HCT116 (cell line): ENCODE measurements at regions not wholly inside any gene's neighbourhood (a gene's known extent, or its start where the extent isn't known, plus 50 kb on each side); places are given as distances from the start of the nearest gene placed in this dataset.

Source experiments
- ATAC-seq: fragments of 200-7000 bp; cut with Tn5 transposase; 2 replicates; pipeline ENCODE4 v1.9.1; 2020; ENCODE audit warnings: mild to moderate bottlenecking, moderate library complexity
- BruUV-seq: library from RNA; stranded (reverse); fragments of 400-500 nt; replicated peaks from 2 replicates; lab custom pipeline; 2021; lab: Mats Ljungman, UMichigan
- CTCF ChIA-PET: fragments of 300-600 bp; sonication (Branson Sonifier 250); formaldehyde crosslinking; loops from one replicate; lab custom pipeline; 2021; ENCODE audit warnings: antibody characterized with exemption; lab: Charles Lee
- POLR2A ChIA-PET: fragments of 300-600, 350-600 bp; sonication (Branson Sonifier 250); formaldehyde crosslinking; loops from one replicate; lab custom pipeline; 2021; ENCODE audit warnings: antibody characterized with exemption; lab: Charles Lee
- RAD21 ChIA-PET, 2 experiments: fragments of 300-600 bp; sonication (Branson Sonifier 250); formaldehyde crosslinking; loops; one replicate each; lab custom pipeline; 2023; ENCODE audit warnings: low total read pairs in 2 of 2; ENCODE audit not compliant: uncharacterized antibody in 2 of 2, unreplicated experiment in 2 of 2, low non-redundant PET in 1 of 2; lab: Charles Lee
- DNase-seq: peaks from one replicate; pipeline ENCODE4 v3.0.0-alpha.2; 2010; ENCODE audit warnings: low read depth, low spot score
- H2AFZ ChIP-seq: fragments of 200-600 bp; shearing (Covaris generic), sonication (generic); 2 replicates; pipeline ENCODE4 v1.6.1; 2017; ENCODE audit warnings: low read depth, mixed run types, mixed read lengths, antibody characterized with exemption, low read length; ENCODE audit not compliant: poor library complexity, severe bottlenecking
- H3K27ac ChIP-seq: 2 replicates; pipeline ENCODE4 v1.5.1; 2012; ENCODE audit warnings: low read depth, low read length
- H3K27me3 ChIP-seq: fragments of 200-600 bp; sonication (generic); 2 replicates; pipeline ENCODE4 v1.6.1; 2016; ENCODE audit warnings: mixed run types, low read length, mixed read lengths; ENCODE audit not compliant: insufficient read depth
- H3K36me3 ChIP-seq, 2 experiments: fragments of 200-500 bp in 1 of 2; fragments of 200-600 bp in 1 of 2; sonication (Bioruptor generic) in 1 of 2; sonication (generic) in 1 of 2; 2 replicates each; pipeline versions ENCODE4 v1.5.1 to v1.6.1; 2014 to 2016; ENCODE audit warnings: low read length in 2 of 2, inconsistent platforms in 1 of 2, mixed read lengths in 1 of 2, mixed run types in 1 of 2; ENCODE audit not compliant: insufficient read depth in 2 of 2, control insufficient read depth in 1 of 2
- H3K4me1 ChIP-seq, 2 experiments: fragments of 200-600 bp in 1 of 2; sonication (generic) in 1 of 2; 2 replicates each; pipeline versions ENCODE4 v1.5.1 to v1.6.1; 2012 to 2017; ENCODE audit warnings: low read length in 2 of 2, inconsistent platforms in 1 of 2, mild to moderate bottlenecking in 1 of 2, mixed read lengths in 1 of 2, mixed run types in 1 of 2, moderate library complexity in 1 of 2; ENCODE audit not compliant: insufficient read depth in 2 of 2, control insufficient read depth in 1 of 2
- H3K4me2 ChIP-seq: fragments of 200-600 bp; sonication (generic); 2 replicates; pipeline ENCODE4 v1.6.1; 2017; ENCODE audit warnings: mixed run types, low read length, mixed read lengths
- H3K4me3 ChIP-seq, 2 experiments: fragments of 200-600 bp in 1 of 2; sonication (generic) in 1 of 2; replicated peaks in 1 of 2; 2 replicates each; pipeline ENCODE4 v1.5.1; 2011 to 2016; ENCODE audit warnings: low read length in 2 of 2, control low read depth in 1 of 2, low read depth in 1 of 2, mild to moderate bottlenecking in 1 of 2, mixed read lengths in 1 of 2, mixed run types in 1 of 2
- H3K79me2 ChIP-seq: fragments of 200-600 bp; sonication (generic); 2 replicates; pipeline ENCODE4 v1.6.1; 2017; ENCODE audit warnings: mild to moderate bottlenecking, mixed run types, low read length, moderate library complexity, mixed read lengths; ENCODE audit not compliant: insufficient read depth
- H3K9ac ChIP-seq: fragments of 200-600 bp; sonication (generic); 2 replicates; pipeline ENCODE4 v1.6.1; 2016; ENCODE audit warnings: low read length, mixed read lengths
- H3K9me2 ChIP-seq: fragments of 200-600 bp; sonication (generic), shearing (Covaris generic); 2 replicates; pipeline ENCODE4 v1.6.1; 2017; ENCODE audit warnings: mixed run types, mild to moderate bottlenecking, moderate library complexity; ENCODE audit not compliant: insufficient read depth
- H3K9me3 ChIP-seq, 2 experiments: fragments of 200-500 bp in 1 of 2; fragments of 200-600 bp in 1 of 2; sonication (Bioruptor generic) in 1 of 2; sonication (generic) in 1 of 2; 2 replicates each; pipeline ENCODE4 v1.6.1; 2014 to 2017; ENCODE audit warnings: low read length in 2 of 2, mixed read lengths in 2 of 2, inconsistent platforms in 1 of 2, low read depth in 1 of 2, mild to moderate bottlenecking in 1 of 2, mixed run types in 1 of 2, moderate library complexity in 1 of 2; ENCODE audit not compliant: control insufficient read depth in 1 of 2, insufficient read depth in 1 of 2
- H4K20me1 ChIP-seq: fragments of 200-600 bp; sonication (generic), shearing (Covaris generic); 2 replicates; pipeline ENCODE4 v1.6.1; 2017; ENCODE audit warnings: mixed run types, mild to moderate bottlenecking, moderate library complexity; ENCODE audit not compliant: insufficient read depth
- CEBPB ChIP-seq: IDR thresholded peaks from 2 replicates; pipeline ENCODE4 v1.6.1; 2012; ENCODE audit warnings: low read depth
- EGR1 ChIP-seq: IDR thresholded peaks from 2 replicates; pipeline ENCODE4 v1.6.1; 2012; ENCODE audit warnings: low read depth
- ELF1 ChIP-seq: IDR thresholded peaks from 2 replicates; pipeline ENCODE4 v1.6.1; 2012; ENCODE audit warnings: low read depth, borderline replicate concordance
- EZH2 ChIP-seq: fragments of 200-600 bp; sonication (generic); IDR thresholded peaks from 2 replicates; pipeline ENCODE4 v1.6.1; 2017; ENCODE audit warnings: antibody characterized with exemption, mixed run types
- EZH2phosphoT487 ChIP-seq: fragments of 200-600 bp; IDR thresholded peaks from 2 replicates; pipeline ENCODE4 v1.6.1; 2018; ENCODE audit warnings: antibody characterized with exemption, borderline replicate concordance
- JUND ChIP-seq: IDR thresholded peaks from 2 replicates; pipeline ENCODE4 v1.6.1; 2012
- RAD21 ChIP-seq: IDR thresholded peaks from 2 replicates; pipeline ENCODE4 v1.6.1; 2012; ENCODE audit warnings: low read depth, mild to moderate bottlenecking
- TCF7L2 ChIP-seq: IDR thresholded peaks from 2 replicates; pipeline ENCODE4 v1.7.0; 2011; ENCODE audit warnings: borderline replicate concordance, inconsistent platforms; ENCODE audit not compliant: insufficient read depth, insufficient read length; ENCODE audit errors: extremely low read depth
- YY1 ChIP-seq: IDR thresholded peaks from 2 replicates; pipeline ENCODE4 v1.6.1; 2011; ENCODE audit warnings: low read length, low read depth, moderate library complexity, mild to moderate bottlenecking; ENCODE audit not compliant: insufficient replicate concordance; ENCODE audit errors: extremely low read depth
- ZFX ChIP-seq: fragments of 450-650 bp; IDR thresholded peaks from 2 replicates; pipeline ENCODE4 v1.6.1; 2017
- intact Hi-C: fragments of 100-400 bp; cut with micrococcal nuclease; formaldehyde crosslinking; loops from 2 replicates; pipeline ENCODE4 v1.10.0; 2022
- TF ChIP-seq, protein P1 (sequence below): IDR thresholded peaks from 2 replicates; pipeline ENCODE4 v1.6.1; 2011; ENCODE audit warnings: mild to moderate bottlenecking, low read length, moderate library complexity; ENCODE audit not compliant: insufficient replicate concordance; ENCODE audit errors: extremely low read depth
- TF ChIP-seq, protein P2 (sequence below), 3 experiments: fragments of 200-600 bp in 1 of 3; sonication (generic) in 1 of 3; IDR thresholded peaks in 2 of 3; conservative IDR thresholded peaks in 1 of 3; 2 replicates each; pipeline ENCODE4 v1.5.1; 2012 to 2017; ENCODE audit warnings: low read depth in 2 of 3, low read length in 2 of 3, antibody characterized with exemption in 1 of 3, borderline replicate concordance in 1 of 3, control low read depth in 1 of 3, mild to moderate bottlenecking in 1 of 3, mixed read lengths in 1 of 3, mixed run types in 1 of 3, moderate library complexity in 1 of 3; ENCODE audit not compliant: insufficient read depth in 1 of 3

DNA sequence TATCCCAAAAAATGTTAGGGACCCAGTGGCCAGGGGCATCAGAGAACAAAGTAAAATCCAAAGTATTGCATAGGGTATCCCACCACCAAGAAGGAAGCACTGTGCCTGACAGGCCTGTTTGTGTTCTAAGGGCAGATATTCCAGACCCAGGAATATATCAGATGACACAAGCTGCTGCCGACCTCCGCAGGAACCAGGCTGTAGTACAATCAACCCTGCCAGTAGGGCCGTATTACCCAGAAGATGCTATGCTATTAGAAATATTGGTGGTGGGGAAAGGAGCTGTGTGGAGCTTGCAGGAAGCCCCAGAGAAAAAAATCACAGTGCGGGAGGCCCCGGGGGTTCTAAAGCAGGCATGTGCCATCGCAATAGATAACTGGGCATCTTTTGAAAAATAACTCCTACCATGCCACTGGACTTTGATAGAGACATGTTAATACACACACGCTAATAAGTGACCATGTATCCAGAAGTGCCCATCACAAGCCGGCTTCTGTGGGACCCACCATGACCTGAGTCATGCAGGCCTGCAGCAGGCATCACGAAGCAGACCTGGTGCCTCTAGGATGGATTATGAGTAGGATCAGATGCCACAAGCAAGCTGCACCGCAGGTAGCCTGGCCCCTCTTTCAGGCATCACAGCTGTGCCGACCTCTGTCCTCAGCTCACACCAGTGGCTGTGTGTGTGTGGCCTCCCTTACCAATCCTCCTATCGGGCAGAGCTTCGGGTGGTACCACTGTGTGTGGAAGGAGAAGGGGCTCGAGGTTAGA is 242.7 kb downstream of the BCL11B start:
- ChIA-PET POLR2A (no interaction called here), CTCF (no interaction called here), RAD21 (no interaction called here)
- Histone ChIP-seq H3K4me2 (no peak overlapping the region), H3K4me3 (no peak overlapping the region), H3K4me1 (peaks cover 5 to 12% of the 10 kb centered on the region in 2 experiments; a peak in 2 of 4 replicates), H3K9me3 (no peaks in the 10 kb centered on the region), H3K79me2 (no peaks in the 10 kb centered on the region), H2AFZ (no peak overlapping the region), H3K27me3 (no peaks in the 10 kb centered on the region), H3K9me2 (no peaks in the 10 kb centered on the region), H3K27ac (no peak overlapping the region), H4K20me1 (no peaks in the 10 kb centered on the region), H3K36me3 (no peaks in the 10 kb centered on the region), H3K9ac (no peak overlapping the region)
- no peak for TF ChIP-seq EZH2
- TF ChIP-seq, protein P1, sequence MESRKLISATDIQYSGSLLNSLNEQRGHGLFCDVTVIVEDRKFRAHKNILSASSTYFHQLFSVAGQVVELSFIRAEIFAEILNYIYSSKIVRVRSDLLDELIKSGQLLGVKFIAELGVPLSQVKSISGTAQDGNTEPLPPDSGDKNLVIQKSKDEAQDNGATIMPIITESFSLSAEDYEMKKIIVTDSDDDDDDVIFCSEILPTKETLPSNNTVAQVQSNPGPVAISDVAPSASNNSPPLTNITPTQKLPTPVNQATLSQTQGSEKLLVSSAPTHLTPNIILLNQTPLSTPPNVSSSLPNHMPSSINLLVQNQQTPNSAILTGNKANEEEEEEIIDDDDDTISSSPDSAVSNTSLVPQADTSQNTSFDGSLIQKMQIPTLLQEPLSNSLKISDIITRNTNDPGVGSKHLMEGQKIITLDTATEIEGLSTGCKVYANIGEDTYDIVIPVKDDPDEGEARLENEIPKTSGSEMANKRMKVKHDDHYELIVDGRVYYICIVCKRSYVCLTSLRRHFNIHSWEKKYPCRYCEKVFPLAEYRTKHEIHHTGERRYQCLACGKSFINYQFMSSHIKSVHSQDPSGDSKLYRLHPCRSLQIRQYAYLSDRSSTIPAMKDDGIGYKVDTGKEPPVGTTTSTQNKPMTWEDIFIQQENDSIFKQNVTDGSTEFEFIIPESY = no peak
- no peak for TF ChIP-seq TCF7L2
- TF ChIP-seq EGR1 = no peak
- no peak for TF ChIP-seq JUND
- TF ChIP-seq YY1 = no peak
- no peak for TF ChIP-seq ZFX
- TF ChIP-seq RAD21 = no peak
- TF ChIP-seq, protein P2, sequence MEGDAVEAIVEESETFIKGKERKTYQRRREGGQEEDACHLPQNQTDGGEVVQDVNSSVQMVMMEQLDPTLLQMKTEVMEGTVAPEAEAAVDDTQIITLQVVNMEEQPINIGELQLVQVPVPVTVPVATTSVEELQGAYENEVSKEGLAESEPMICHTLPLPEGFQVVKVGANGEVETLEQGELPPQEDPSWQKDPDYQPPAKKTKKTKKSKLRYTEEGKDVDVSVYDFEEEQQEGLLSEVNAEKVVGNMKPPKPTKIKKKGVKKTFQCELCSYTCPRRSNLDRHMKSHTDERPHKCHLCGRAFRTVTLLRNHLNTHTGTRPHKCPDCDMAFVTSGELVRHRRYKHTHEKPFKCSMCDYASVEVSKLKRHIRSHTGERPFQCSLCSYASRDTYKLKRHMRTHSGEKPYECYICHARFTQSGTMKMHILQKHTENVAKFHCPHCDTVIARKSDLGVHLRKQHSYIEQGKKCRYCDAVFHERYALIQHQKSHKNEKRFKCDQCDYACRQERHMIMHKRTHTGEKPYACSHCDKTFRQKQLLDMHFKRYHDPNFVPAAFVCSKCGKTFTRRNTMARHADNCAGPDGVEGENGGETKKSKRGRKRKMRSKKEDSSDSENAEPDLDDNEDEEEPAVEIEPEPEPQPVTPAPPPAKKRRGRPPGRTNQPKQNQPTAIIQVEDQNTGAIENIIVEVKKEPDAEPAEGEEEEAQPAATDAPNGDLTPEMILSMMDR (IDR thresholded peaks at IDR 0.05 in 2 of 3, conservative IDR thresholded peaks at IDR 0.05 in 1 of 3; ENCODE audit: borderline replicate concordance in 1 of 3, insufficient read depth in 1 of 3, low read depth in 2 of 3, low read length in 2 of 3) = no peak
- TF ChIP-seq CEBPB = no peak
- TF ChIP-seq EZH2phosphoT487 = no peak
- TF ChIP-seq ELF1 = no peak
- DNase-seq = no peak
- BruUV-seq = no TSS peak
- no peak for ATAC-seq
- intact Hi-C loops = loop anchor here (5.0 kb wide), 1 partner anchor 122 kb away; no protein-coding TSS in a partner anchor
